HEK293 (cell line): ENCODE measurements at regions not wholly inside any gene's neighbourhood (a gene's known extent, or its start where the extent isn't known, plus 50 kb on each side); places are given as distances from the start of the nearest gene placed in this dataset.

Experiments used
- GLIS1 ChIP-seq: fragments of 450-650 bp; formaldehyde crosslinking; IDR thresholded peaks from 2 replicates; pipeline ENCODE4 v1.5.1; 2016; ENCODE audit warnings: missing biosample characterization, missing genetic modification characterization
- TCF7L2 ChIP-seq: IDR thresholded peaks from 2 replicates; pipeline ENCODE4 v1.6.1; 2011; ENCODE audit warnings: low read depth, mild to moderate bottlenecking, inconsistent platforms, low read length, moderate library complexity, borderline replicate concordance
- YY1 ChIP-seq: fragments of 450-650 bp; formaldehyde crosslinking; IDR thresholded peaks from 2 replicates; pipeline ENCODE4 v1.5.1; 2018; ENCODE audit warnings: missing biosample characterization, missing genetic modification characterization
- ZBTB1 ChIP-seq: fragments of 450-650 bp; formaldehyde crosslinking; IDR thresholded peaks from 2 replicates; pipeline ENCODE4 v1.5.1; 2016; ENCODE audit warnings: missing biosample characterization, missing genetic modification characterization
- ZNF121 ChIP-seq: fragments of 450-650 bp; formaldehyde crosslinking; IDR thresholded peaks from 2 replicates; pipeline ENCODE4 v1.5.1; 2016; ENCODE audit warnings: missing biosample characterization, missing genetic modification characterization
- ZNF341 ChIP-seq: fragments of 450-650 bp; formaldehyde crosslinking; IDR thresholded peaks from 2 replicates; pipeline ENCODE4; 2016; ENCODE audit warnings: low read depth, missing biosample characterization, missing genetic modification characterization
- ZSCAN30 ChIP-seq: fragments of 450-650 bp; IDR thresholded peaks from 2 replicates; pipeline ENCODE4 v1.5.1; 2018; ENCODE audit warnings: missing biosample characterization, mild to moderate bottlenecking, missing genetic modification characterization, moderate library complexity
- TF ChIP-seq, protein P1 (sequence below): fragments of 450-650 bp; formaldehyde crosslinking; IDR thresholded peaks from 2 replicates; pipeline ENCODE4 v1.5.1; 2016; ENCODE audit warnings: missing biosample characterization, missing genetic modification characterization, low read depth
- TF ChIP-seq, protein P2 (sequence below): fragments of 450-650 bp; formaldehyde crosslinking; IDR thresholded peaks from 2 replicates; pipeline ENCODE4 v1.5.1; 2016; ENCODE audit warnings: missing biosample characterization, missing genetic modification characterization
- TF ChIP-seq, protein P3 (sequence below): fragments of 450-650 bp; formaldehyde crosslinking; IDR thresholded peaks from 2 replicates; pipeline ENCODE4 v1.5.1; 2017; ENCODE audit warnings: missing biosample characterization, mild to moderate bottlenecking, missing genetic modification characterization, moderate library complexity

DNA sequence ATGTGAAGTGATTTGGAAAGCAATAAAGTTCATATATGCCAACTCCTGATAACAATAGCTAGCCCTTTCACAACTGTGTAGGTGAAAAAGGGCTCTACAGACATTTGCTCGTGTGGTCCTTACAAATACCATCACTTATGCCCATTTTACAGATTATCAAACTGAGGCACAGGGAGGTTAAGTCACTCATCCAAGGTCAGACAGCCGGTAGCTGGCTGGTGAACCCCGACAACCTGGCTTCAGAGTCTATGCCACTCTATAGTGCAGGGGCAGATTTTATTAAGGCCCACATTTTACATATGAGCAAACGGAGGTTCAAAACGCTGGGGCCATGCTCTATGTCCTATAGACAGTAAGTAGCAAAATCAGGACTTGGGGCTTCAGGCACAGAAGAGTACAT is 280.5 kb downstream of the RRAGC start:
- TF ChIP-seq, protein P1, sequence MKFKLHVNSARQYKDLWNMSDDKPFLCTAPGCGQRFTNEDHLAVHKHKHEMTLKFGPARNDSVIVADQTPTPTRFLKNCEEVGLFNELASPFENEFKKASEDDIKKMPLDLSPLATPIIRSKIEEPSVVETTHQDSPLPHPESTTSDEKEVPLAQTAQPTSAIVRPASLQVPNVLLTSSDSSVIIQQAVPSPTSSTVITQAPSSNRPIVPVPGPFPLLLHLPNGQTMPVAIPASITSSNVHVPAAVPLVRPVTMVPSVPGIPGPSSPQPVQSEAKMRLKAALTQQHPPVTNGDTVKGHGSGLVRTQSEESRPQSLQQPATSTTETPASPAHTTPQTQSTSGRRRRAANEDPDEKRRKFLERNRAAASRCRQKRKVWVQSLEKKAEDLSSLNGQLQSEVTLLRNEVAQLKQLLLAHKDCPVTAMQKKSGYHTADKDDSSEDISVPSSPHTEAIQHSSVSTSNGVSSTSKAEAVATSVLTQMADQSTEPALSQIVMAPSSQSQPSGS (tag by site-specific recombination), result no peak
- no peak for TF ChIP-seq GLIS1 (tag by site-specific recombination)
- TF ChIP-seq, protein P2, sequence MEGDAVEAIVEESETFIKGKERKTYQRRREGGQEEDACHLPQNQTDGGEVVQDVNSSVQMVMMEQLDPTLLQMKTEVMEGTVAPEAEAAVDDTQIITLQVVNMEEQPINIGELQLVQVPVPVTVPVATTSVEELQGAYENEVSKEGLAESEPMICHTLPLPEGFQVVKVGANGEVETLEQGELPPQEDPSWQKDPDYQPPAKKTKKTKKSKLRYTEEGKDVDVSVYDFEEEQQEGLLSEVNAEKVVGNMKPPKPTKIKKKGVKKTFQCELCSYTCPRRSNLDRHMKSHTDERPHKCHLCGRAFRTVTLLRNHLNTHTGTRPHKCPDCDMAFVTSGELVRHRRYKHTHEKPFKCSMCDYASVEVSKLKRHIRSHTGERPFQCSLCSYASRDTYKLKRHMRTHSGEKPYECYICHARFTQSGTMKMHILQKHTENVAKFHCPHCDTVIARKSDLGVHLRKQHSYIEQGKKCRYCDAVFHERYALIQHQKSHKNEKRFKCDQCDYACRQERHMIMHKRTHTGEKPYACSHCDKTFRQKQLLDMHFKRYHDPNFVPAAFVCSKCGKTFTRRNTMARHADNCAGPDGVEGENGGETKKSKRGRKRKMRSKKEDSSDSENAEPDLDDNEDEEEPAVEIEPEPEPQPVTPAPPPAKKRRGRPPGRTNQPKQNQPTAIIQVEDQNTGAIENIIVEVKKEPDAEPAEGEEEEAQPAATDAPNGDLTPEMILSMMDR (tag by site-specific recombination), result no peak
- no peak for TF ChIP-seq TCF7L2
- no peak for TF ChIP-seq ZNF121 (tag by site-specific recombination)
- TF ChIP-seq, protein P3, sequence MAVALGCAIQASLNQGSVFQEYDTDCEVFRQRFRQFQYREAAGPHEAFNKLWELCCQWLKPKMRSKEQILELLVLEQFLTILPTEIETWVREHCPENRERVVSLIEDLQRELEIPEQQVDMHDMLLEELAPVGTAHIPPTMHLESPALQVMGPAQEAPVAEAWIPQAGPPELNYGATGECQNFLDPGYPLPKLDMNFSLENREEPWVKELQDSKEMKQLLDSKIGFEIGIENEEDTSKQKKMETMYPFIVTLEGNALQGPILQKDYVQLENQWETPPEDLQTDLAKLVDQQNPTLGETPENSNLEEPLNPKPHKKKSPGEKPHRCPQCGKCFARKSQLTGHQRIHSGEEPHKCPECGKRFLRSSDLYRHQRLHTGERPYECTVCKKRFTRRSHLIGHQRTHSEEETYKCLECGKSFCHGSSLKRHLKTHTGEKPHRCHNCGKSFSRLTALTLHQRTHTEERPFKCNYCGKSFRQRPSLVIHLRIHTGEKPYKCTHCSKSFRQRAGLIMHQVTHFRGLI (tag by site-specific recombination), result no peak
- TF ChIP-seq YY1, result no peak
- no peak for TF ChIP-seq ZBTB1 (tag by site-specific recombination)
- TF ChIP-seq ZSCAN30 (tag by site-specific recombination), result no peak
- TF ChIP-seq ZNF341 (tag by site-specific recombination), result no peak
